Middle frontal gyrus (tissue), 1 donor: ENCODE measurements at regions not wholly inside any gene's neighbourhood (a gene's known extent, or its start where the extent isn't known, plus 50 kb on each side); places are given as distances from the start of the nearest gene placed in this dataset.
"Not testable (repeated sequence)": the region's sequence is repeated elsewhere in the genome, so short reads cannot be mapped to it uniquely, and the experiment has no call there.

Experiments used
- DNase-seq: peaks from one replicate; pipeline ENCODE4 v3.0.0-alpha.2; 2015; ENCODE audit warnings: low spot score; ENCODE audit errors: extremely low spot score

GRCh38 chr1:222009105-222009730, 267.3 kb upstream of the DUSP10 start:
- no peak for DNase-seq

GRCh38 chr1:222006715-222007114, 264.8 kb upstream of the DUSP10 start:
- no peak for DNase-seq

- no peak for DNase-seq
Observed at GRCh38 chr1:222004784-222005183, 262.9 kb upstream of the DUSP10 start.

- DNase-seq = no peak
Observed at GRCh38 chr1:222004034-222004433, 262.1 kb upstream of the DUSP10 start.

- no peak for DNase-seq
Observed at GRCh38 chr1:222002503-222002902, 260.6 kb upstream of the DUSP10 start.

GRCh38 chr1:222000131-222000530, 258.2 kb upstream of the DUSP10 start:
- no peak for DNase-seq

- no peak for DNase-seq
Observed at GRCh38 chr1:221998781-221999180, 256.9 kb upstream of the DUSP10 start.

GRCh38 chr1:221998186-221998612, 256.3 kb upstream of the DUSP10 start:
- no peak for DNase-seq

GRCh38 chr1:221997012-221997411, 255.1 kb upstream of the DUSP10 start:
- not testable (repeated sequence) for DNase-seq

GRCh38 chr1:221994939-221995338, 253.1 kb upstream of the DUSP10 start:
- no peak for DNase-seq

GRCh38 chr1:221994274-221994698, 252.4 kb upstream of the DUSP10 start:
- DNase-seq = no peak

- no peak for DNase-seq
Observed at GRCh38 chr1:221993444-221993948, 251.6 kb upstream of the DUSP10 start.

GRCh38 chr1:221992427-221992826, 250.5 kb upstream of the DUSP10 start:
- no peak for DNase-seq

GRCh38 chr1:221991221-221991620, 249.3 kb upstream of the DUSP10 start:
- DNase-seq = no peak

GRCh38 chr1:221989741-221990140, 247.9 kb upstream of the DUSP10 start:
- DNase-seq = no peak

GRCh38 chr1:221988829-221989228, 246.9 kb upstream of the DUSP10 start:
- no peak for DNase-seq

GRCh38 chr1:221987860-221988520, 246.1 kb upstream of the DUSP10 start:
- DNase-seq = no peak

- DNase-seq = no peak
Observed at GRCh38 chr1:221983444-221983843, 241.6 kb upstream of the DUSP10 start.

- no peak for DNase-seq
Observed at GRCh38 chr1:221981461-221981860, 239.6 kb upstream of the DUSP10 start.

- DNase-seq = no peak
Observed at GRCh38 chr1:221979444-221980032, 237.6 kb upstream of the DUSP10 start.

- DNase-seq = not testable (repeated sequence)
Observed at GRCh38 chr1:221978631-221979334, 236.9 kb upstream of the DUSP10 start.

- DNase-seq = not testable (repeated sequence)
Observed at GRCh38 chr1:221973787-221974186, 231.9 kb upstream of the DUSP10 start.
